ENCODE measurements at regions not wholly inside any gene's neighbourhood (a gene's known extent, or its start where the extent isn't known, plus 50 kb on each side); places are given as distances from the start of the nearest gene placed in this dataset.
"Not testable (repeated sequence)": the region's sequence is repeated elsewhere in the genome, so short reads cannot be mapped to it uniquely, and the experiment has no call there.

GRCh38 chr10:38355911-38356526, 261.9 kb downstream of the ZNF37A start:
- not testable (repeated sequence) for H3K27me3 ChIP-seq (ENCODE audit: control insufficient read depth in 1 of 2, insufficient read depth in 2 of 2, low read length in 2 of 2); H3K9me3 ChIP-seq (ENCODE audit: control insufficient read depth in 1 of 2, low read length in 2 of 2); H3K4me1 ChIP-seq (ENCODE audit: control insufficient read depth in 1 of 2, insufficient read depth in 2 of 2, low read length in 2 of 2); H3K36me3 ChIP-seq (ENCODE audit: control insufficient read depth in 1 of 2, insufficient read depth in 2 of 2, low read length in 2 of 2)
- Histone ChIP-seq H3K9ac (ENCODE audit: low read depth in 1 of 2, low read length in 2 of 2) (peak overlapping the region; percentile 26 to 65), H3K27ac (ENCODE audit: low read depth, low read length) (peak overlapping the region; percentile 81), H3K4me3 (ENCODE audit: low read depth in 1 of 2, low read length in 2 of 2) (peak overlapping the region; percentile 62)

DNA sequence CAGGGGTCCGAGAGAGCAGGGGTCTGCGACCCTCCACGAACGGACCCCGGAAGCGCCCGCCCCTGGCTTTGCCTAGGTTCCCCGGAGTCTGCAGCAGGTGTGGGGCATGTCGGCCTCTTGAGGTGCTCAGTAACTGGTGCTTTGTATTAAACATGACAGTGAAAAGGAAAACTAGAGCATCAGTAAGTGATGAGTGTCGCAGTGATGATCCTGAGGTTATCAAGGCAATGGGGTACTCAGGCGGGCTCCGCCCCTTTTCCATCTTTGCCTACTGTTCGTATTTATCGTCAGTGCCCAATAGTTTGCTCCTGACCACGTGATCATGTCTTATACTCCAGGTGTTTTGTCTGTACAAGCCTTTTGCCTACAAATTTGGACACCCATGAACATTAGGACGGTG, 262.4 kb downstream of the ZNF37A start:
- not testable (repeated sequence) for H3K27me3 ChIP-seq (ENCODE audit: control insufficient read depth in 1 of 2, insufficient read depth in 2 of 2, low read length in 2 of 2); H3K36me3 ChIP-seq (ENCODE audit: control insufficient read depth in 1 of 2, insufficient read depth in 2 of 2, low read length in 2 of 2); H3K27ac ChIP-seq (ENCODE audit: low read depth, low read length); H3K4me1 ChIP-seq (ENCODE audit: control insufficient read depth in 1 of 2, insufficient read depth in 2 of 2, low read length in 2 of 2); H3K9me3 ChIP-seq (ENCODE audit: control insufficient read depth in 1 of 2, low read length in 2 of 2)
- Histone ChIP-seq H3K4me3 (ENCODE audit: low read depth in 1 of 2, low read length in 2 of 2) (peak overlapping the region; percentile 40 to 63), H3K9ac (ENCODE audit: low read depth in 1 of 2, low read length in 2 of 2) (peak overlapping the region in 1 of 2 donors; percentile 51)

DNA sequence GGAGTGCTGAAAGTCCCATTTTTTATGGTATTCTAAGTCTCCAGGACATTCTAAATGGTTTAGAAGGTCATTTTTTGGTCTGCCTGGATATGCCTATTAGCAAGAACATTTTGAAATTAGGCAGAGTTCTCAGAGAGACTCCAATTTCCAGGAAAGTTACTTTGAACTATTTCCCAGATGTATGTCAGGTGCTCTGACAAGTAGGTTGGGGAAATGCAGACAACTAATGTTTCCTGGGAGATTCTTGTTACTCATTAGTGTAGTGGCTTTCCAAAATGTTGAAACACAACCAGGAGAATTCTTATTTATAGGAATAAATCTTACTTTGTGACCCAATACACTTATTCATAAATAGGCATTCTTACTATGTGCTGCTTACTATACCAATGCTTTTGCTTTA, 268.4 kb downstream of the ZNF37A start:
- not testable (repeated sequence) for H3K9me3 ChIP-seq (ENCODE audit: control insufficient read depth in 1 of 2, low read length in 2 of 2); H3K9ac ChIP-seq (ENCODE audit: low read depth in 1 of 2, low read length in 2 of 2); H3K27me3 ChIP-seq (ENCODE audit: control insufficient read depth in 1 of 2, insufficient read depth in 2 of 2, low read length in 2 of 2); H3K4me1 ChIP-seq (ENCODE audit: control insufficient read depth in 1 of 2, insufficient read depth in 2 of 2, low read length in 2 of 2); H3K4me3 ChIP-seq (ENCODE audit: low read depth in 1 of 2, low read length in 2 of 2); H3K27ac ChIP-seq (ENCODE audit: low read depth, low read length)
- peaks cover 0 to 15% of the 10 kb centered on the region in 2 donors for H3K36me3 ChIP-seq (ENCODE audit: control insufficient read depth in 1 of 2, insufficient read depth in 2 of 2, low read length in 2 of 2)

GRCh38 chr10:38364073-38364472, 269.9 kb downstream of the ZNF37A start:
- peaks cover 0 to 11% of the 10 kb centered on the region in 2 donors for H3K36me3 ChIP-seq (ENCODE audit: control insufficient read depth in 1 of 2, insufficient read depth in 2 of 2, low read length in 2 of 2)
- H3K9me3 ChIP-seq (ENCODE audit: control insufficient read depth in 1 of 2, low read length in 2 of 2); H3K27ac ChIP-seq (ENCODE audit: low read depth, low read length); H3K4me1 ChIP-seq (ENCODE audit: control insufficient read depth in 1 of 2, insufficient read depth in 2 of 2, low read length in 2 of 2); H3K9ac ChIP-seq (ENCODE audit: low read depth in 1 of 2, low read length in 2 of 2); H3K27me3 ChIP-seq (ENCODE audit: control insufficient read depth in 1 of 2, insufficient read depth in 2 of 2, low read length in 2 of 2); H3K4me3 ChIP-seq (ENCODE audit: low read depth in 1 of 2, low read length in 2 of 2): not testable (repeated sequence)

DNA sequence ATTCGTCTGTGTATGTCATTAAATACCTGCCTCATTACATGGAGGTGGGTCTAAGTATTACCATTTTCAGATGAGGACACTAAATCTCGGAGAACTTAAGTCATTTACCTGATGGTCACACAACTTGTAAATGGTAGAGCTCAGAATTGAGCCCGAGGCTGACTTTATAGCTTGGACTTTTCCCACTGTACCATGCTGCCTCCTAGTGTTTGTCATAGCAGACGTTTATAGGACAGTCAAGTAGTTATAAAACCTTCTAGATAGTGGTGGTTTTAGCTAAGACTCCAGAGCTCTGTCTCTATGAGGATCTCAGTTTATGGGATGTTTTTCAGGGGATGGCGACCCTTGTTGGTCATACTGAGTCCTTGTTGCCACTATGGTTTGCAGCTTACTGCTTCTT, 271.8 kb downstream of the ZNF37A start:
- H3K27me3 ChIP-seq (ENCODE audit: control insufficient read depth in 1 of 2, insufficient read depth in 2 of 2, low read length in 2 of 2); H3K4me3 ChIP-seq (ENCODE audit: low read depth in 1 of 2, low read length in 2 of 2); H3K4me1 ChIP-seq (ENCODE audit: control insufficient read depth in 1 of 2, insufficient read depth in 2 of 2, low read length in 2 of 2); H3K9me3 ChIP-seq (ENCODE audit: control insufficient read depth in 1 of 2, low read length in 2 of 2); H3K9ac ChIP-seq (ENCODE audit: low read depth in 1 of 2, low read length in 2 of 2); H3K27ac ChIP-seq (ENCODE audit: low read depth, low read length): not testable (repeated sequence)
- H3K36me3 ChIP-seq (ENCODE audit: control insufficient read depth in 1 of 2, insufficient read depth in 2 of 2, low read length in 2 of 2): peaks cover 0 to 19% of the 10 kb centered on the region in 2 donors

- not testable (repeated sequence) for H3K9me3 ChIP-seq (ENCODE audit: control insufficient read depth in 1 of 2, low read length in 2 of 2); H3K4me3 ChIP-seq (ENCODE audit: low read depth in 1 of 2, low read length in 2 of 2); H3K36me3 ChIP-seq (ENCODE audit: control insufficient read depth in 1 of 2, insufficient read depth in 2 of 2, low read length in 2 of 2); H3K4me1 ChIP-seq (ENCODE audit: control insufficient read depth in 1 of 2, insufficient read depth in 2 of 2, low read length in 2 of 2); H3K27me3 ChIP-seq (ENCODE audit: control insufficient read depth in 1 of 2, insufficient read depth in 2 of 2, low read length in 2 of 2); H3K9ac ChIP-seq (ENCODE audit: low read depth in 1 of 2, low read length in 2 of 2); H3K27ac ChIP-seq (ENCODE audit: low read depth, low read length)
These were observed 289.7 kb downstream of the ZNF37A start for GRCh38 chr10:38383800-38384199.

- not testable (repeated sequence) for H3K4me1 ChIP-seq (ENCODE audit: control insufficient read depth in 1 of 2, insufficient read depth in 2 of 2, low read length in 2 of 2); H3K9ac ChIP-seq (ENCODE audit: low read depth in 1 of 2, low read length in 2 of 2); H3K9me3 ChIP-seq (ENCODE audit: control insufficient read depth in 1 of 2, low read length in 2 of 2); H3K4me3 ChIP-seq (ENCODE audit: low read depth in 1 of 2, low read length in 2 of 2); H3K27ac ChIP-seq (ENCODE audit: low read depth, low read length); H3K36me3 ChIP-seq (ENCODE audit: control insufficient read depth in 1 of 2, insufficient read depth in 2 of 2, low read length in 2 of 2); H3K27me3 ChIP-seq (ENCODE audit: control insufficient read depth in 1 of 2, insufficient read depth in 2 of 2, low read length in 2 of 2)
These were observed 292.7 kb downstream of the ZNF37A start for GRCh38 chr10:38386869-38387268.

DNA sequence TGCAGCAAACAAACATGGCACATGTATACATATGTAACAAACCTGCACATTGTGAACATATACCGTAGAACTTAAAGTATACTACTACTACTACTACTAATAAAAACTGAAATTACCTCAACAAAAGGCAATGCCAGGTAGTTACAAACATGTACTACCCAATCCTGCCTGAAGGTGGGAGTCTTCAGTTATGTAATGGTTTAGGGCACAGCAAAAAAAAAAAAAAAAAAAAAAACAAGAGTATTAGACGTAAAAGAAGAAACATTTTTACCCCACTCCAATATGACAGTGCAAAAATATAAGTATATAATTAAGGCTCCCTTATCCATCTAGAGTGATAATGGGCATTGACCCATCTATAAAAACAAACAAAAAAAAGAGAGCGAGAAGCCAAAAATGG, 296.6 kb downstream of the ZNF37A start:
- not testable (repeated sequence) for H3K9me3 ChIP-seq (ENCODE audit: control insufficient read depth in 1 of 2, low read length in 2 of 2); H3K27ac ChIP-seq (ENCODE audit: low read depth, low read length); H3K4me1 ChIP-seq (ENCODE audit: control insufficient read depth in 1 of 2, insufficient read depth in 2 of 2, low read length in 2 of 2); H3K9ac ChIP-seq (ENCODE audit: low read depth in 1 of 2, low read length in 2 of 2); H3K27me3 ChIP-seq (ENCODE audit: control insufficient read depth in 1 of 2, insufficient read depth in 2 of 2, low read length in 2 of 2); H3K36me3 ChIP-seq (ENCODE audit: control insufficient read depth in 1 of 2, insufficient read depth in 2 of 2, low read length in 2 of 2); H3K4me3 ChIP-seq (ENCODE audit: low read depth in 1 of 2, low read length in 2 of 2)

DNA sequence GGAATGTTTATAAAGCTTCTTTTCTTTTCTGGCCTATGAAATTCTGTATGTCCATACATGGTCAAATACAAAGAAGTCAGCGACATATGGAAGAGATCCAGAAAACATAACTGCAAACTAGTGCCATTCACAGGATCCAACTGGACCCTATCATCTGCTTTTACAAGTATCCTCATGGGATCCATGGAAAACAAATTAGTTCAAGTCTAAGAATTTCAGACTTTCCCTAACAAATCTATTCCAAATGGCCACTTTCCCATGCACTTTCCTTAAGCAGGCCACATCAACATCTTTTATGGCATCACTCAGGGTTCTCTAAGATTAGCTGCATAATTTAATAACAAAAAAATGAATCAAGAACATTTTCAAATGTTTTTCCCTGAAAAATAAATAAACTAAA, 301.3 kb downstream of the ZNF37A start:
- not testable (repeated sequence) for H3K4me3 ChIP-seq (ENCODE audit: low read depth in 1 of 2, low read length in 2 of 2); H3K9ac ChIP-seq (ENCODE audit: low read depth in 1 of 2, low read length in 2 of 2); H3K36me3 ChIP-seq (ENCODE audit: control insufficient read depth in 1 of 2, insufficient read depth in 2 of 2, low read length in 2 of 2); H3K27ac ChIP-seq (ENCODE audit: low read depth, low read length); H3K27me3 ChIP-seq (ENCODE audit: control insufficient read depth in 1 of 2, insufficient read depth in 2 of 2, low read length in 2 of 2); H3K9me3 ChIP-seq (ENCODE audit: control insufficient read depth in 1 of 2, low read length in 2 of 2); H3K4me1 ChIP-seq (ENCODE audit: control insufficient read depth in 1 of 2, insufficient read depth in 2 of 2, low read length in 2 of 2)

DNA sequence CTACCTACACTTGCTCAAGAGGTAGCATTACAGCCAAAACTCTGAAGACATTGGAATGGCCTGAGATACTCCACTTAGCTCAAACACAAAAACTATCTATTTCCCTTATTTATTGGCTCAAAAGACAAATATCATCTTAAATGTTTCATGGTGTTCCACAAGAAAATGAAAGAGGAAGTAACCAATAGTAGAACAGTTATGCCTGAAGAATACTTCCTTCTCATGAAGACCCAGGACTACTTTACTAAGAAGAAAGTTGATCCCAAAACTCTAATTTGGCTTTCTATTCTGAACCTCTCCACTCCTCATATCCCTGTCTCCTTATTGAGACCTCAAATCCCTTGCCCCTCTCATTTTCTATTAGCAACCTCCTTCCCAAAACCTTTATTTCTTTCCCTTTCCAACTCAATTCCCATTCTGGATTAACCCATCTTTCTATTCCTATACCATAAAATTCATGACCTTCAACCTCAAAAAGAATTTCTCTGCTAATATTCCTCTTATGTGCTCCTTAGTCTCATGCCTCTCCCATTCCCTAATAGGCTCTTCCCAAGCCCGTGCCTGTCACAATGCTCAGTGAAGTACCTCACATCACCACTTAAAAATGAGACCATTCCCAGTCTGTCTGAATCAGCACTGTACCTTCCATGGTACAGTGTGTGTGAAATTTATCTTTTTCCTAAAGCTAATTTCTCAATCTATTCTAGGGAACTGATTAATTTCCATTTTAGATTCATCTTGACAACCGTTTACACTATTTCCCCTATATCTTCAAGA, 302.2 kb downstream of the ZNF37A start:
- H3K9ac ChIP-seq (ENCODE audit: low read depth in 1 of 2, low read length in 2 of 2); H3K4me1 ChIP-seq (ENCODE audit: control insufficient read depth in 1 of 2, insufficient read depth in 2 of 2, low read length in 2 of 2); H3K27ac ChIP-seq (ENCODE audit: low read depth, low read length); H3K36me3 ChIP-seq (ENCODE audit: control insufficient read depth in 1 of 2, insufficient read depth in 2 of 2, low read length in 2 of 2); H3K9me3 ChIP-seq (ENCODE audit: control insufficient read depth in 1 of 2, low read length in 2 of 2); H3K27me3 ChIP-seq (ENCODE audit: control insufficient read depth in 1 of 2, insufficient read depth in 2 of 2, low read length in 2 of 2); H3K4me3 ChIP-seq (ENCODE audit: low read depth in 1 of 2, low read length in 2 of 2): not testable (repeated sequence)
